ENCODE measurements at regions not wholly inside any gene's neighbourhood (a gene's known extent, or its start where the extent isn't known, plus 50 kb on each side); places are given as distances from the start of the nearest gene placed in this dataset.
"Not testable (repeated sequence)": the region's sequence is repeated elsewhere in the genome, so short reads cannot be mapped to it uniquely, and the experiment has no call there.

DNA sequence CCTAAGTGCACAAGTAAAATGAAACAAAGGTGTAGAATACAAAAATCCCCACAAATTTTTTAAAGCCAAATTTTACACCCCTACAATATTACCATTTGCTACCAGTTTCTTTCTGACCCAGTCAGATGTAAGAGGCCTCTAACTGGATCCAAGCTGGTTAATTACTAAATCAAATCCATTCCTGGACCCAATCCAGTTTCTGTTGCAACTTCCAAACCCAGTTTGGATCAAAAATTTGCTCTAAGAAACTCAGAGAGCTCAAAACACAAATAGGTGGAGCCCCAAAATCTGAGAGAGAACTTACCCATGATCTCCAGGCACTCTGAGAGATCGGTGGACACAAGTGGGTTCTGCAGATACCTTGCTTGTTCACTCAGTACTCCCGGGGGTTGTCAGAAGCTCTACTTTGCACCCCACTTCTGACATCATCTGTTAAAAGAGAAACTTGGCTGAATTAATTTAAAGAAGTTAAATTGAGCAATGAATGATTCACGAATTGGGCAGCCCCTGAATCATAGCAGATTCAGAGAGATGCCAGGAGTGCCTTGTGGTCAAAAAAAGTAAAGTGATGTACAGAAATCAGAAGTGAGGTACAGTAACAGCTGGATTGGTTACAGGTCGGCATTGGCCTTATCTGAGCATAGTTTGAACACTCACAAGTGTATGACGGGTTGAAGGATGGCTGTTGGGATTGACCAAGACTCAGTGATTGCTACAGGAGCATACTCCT is 448.0 kb downstream of the KCNT2 start:
- no peak for DNase-seq (ENCODE audit: low read depth in 3 of 3)

DNA sequence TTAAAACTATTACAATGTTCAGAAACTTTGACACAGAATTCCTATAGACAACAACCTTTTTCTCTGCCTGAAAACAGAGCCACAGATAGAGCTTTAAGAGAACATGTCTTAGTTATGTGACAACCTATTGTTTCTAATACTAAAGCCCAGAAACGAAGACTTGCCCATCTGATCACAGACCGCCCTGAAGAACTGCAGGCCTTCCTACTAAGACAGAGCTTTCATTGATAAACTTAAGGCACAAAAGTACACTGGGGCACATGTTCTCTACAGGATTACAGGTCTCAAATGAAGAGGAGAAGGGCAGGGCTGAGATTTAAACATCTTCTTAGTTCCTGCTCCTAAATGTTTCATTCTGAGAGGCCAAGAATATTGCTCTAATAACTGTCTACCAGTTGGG is 452.7 kb downstream of the KCNT2 start:
- DNase-seq (ENCODE audit: low read depth in 3 of 3) = no peak

DNA sequence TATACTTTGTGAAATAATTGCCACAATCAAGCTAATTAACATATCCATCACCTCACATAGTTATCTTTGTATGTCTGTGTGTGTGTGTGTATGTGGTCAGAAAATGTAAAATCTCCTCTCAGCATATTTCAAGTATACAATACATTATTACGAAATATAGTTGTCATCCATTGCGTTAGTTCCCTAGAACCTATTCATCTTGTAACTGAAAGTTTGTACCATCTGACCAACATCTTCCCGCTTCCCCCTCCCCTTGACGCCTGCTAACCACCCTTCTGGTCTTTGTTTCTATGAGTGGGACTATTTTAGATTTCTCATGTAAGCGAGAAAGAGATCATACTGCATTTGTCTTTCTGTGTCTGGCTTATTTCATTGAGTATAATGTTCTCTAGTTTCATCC is 455.3 kb downstream of the KCNT2 start:
- DNase-seq (ENCODE audit: low read depth in 3 of 3) = no peak

DNA sequence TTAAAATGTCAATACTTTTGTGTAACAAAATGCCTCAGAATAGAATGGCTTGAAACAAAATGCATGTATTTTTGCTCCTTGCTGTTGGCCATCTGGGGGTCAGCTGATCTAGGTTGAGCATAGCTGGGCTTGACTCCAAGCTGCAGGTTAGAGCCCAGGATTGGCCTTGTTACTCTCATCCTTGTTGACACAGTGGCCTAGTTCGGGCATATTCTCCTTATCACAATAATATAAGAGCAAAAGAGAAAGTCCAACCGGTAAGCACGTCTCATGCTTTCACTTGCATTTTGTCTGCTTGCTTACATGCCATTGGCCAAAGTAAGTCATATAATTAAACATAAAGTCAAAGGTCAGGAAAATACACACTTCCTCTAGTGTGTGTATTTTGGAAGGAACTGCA is 456.2 kb downstream of the KCNT2 start:
- DNase-seq (ENCODE audit: low read depth in 3 of 3) = no peak

DNA sequence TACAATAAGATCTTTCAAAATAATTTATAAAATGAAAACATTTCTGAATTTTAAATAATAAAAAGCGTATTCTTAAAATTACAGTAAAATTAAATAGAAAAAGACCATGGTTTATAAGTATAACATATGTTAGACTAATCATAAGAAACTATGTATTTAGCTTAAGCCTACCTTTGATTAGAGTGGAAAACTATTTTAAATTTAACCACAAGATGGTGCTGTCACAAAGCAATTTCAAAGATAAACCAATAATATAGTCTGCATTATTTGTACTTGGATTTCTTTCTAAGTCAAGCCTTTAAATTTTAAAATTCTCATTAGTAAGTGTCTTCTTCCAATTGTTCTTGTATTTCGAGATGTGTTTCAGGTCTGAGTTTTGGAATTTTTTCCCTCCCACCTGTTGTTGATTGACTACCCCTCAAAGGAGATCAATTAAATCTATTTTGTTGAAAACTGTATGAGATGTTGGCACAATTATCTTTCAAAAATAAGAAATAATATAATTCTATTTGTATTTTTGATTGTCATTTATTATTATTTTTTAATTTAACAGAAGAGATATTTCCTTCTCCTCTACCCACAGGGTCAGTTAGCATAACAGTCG is 459.8 kb downstream of the KCNT2 start:
- no peak for DNase-seq (ENCODE audit: low read depth in 3 of 3)

DNA sequence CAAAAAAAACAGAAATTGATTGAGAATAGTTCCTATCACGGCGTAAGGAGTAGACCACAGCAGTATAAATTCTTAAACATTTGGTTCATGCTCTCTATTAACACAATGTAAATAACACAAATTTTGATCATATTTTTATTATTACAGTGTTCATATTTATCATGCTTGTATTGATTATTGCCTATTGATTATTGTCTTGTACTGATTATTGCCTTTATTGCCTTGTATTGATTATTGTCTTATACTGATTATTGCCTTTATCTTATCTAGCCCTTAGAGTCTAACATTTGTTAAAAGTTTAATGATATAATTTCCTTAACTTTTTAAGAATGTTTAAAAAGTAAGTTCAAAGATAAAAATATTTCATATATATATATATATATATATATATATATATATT is 460.7 kb downstream of the KCNT2 start:
- no peak for DNase-seq (ENCODE audit: low read depth in 3 of 3)

DNA sequence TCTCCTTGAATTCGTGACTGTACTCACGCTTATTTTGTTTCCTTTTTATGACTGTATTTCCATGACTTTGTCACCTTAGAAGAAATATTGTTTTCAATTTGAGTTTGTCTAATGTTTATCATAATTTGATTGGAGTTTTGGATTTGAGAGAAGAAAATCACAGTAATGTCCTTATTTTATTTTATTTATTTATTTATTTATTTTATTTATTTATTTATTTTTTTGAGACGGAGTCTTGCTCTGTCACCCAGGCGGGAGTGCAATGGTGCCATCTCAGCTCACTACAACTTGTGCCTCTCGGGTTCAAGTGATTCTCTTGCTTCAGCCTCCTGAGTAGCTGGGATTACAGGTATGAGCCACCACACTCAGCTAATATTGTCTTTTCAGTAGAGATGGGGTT is 463.1 kb downstream of the KCNT2 start:
- DNase-seq (ENCODE audit: low read depth in 3 of 3) = not testable (repeated sequence)

DNA sequence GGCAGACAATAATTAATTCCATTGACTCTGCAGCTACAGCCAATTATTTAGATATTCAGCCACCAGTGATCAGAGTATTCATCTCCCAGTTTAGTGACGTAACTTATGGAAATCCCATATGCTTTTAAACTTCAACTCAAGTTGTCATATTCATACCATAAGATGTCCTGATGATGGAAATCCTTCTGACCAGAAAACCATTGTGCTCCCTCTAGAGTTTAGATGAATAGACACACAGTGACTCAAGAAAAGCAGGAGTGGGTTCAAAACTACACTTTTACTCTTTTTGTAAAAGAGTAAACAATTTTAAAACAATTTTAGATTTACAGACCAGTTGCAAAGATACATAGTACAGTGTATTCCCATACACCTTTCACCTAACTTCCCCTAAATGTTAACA is 463.7 kb downstream of the KCNT2 start:
- no peak for DNase-seq (ENCODE audit: low read depth in 3 of 3)

DNA sequence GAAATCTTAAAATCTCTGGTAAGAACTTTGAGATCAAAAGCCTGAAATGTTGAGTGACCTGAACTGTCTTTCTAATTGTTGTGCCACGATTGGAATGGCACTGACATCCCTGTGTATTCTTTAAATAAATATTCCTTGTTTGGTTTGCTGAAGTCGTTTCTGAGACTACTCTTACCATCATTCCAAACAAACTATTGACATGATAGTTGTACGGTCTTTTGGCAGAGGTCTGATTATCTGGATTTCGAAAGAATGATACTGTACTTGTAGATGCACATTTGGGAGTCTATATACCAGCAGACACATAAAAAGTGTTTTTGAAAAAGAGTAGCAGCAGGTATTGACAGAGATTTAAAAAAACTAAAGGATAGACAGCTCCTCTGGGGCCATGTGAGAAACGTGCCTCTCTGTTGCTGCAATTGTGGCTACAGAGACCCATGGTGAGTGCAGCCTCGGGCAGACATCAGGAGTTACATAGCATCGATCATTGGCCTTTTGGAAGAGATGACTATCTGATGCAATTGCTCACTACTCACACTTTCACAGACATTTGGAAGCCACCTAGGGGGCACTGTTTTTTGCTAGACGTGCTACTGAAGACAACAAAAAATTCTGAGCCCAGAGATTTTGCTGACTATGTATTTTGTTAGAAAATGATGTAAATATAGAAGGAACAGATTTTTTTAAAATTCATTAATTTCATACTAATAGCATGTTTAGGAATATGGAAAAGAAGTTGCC is 464.5 kb downstream of the KCNT2 start:
- DNase-seq (ENCODE audit: low read depth in 3 of 3) = no peak

DNA sequence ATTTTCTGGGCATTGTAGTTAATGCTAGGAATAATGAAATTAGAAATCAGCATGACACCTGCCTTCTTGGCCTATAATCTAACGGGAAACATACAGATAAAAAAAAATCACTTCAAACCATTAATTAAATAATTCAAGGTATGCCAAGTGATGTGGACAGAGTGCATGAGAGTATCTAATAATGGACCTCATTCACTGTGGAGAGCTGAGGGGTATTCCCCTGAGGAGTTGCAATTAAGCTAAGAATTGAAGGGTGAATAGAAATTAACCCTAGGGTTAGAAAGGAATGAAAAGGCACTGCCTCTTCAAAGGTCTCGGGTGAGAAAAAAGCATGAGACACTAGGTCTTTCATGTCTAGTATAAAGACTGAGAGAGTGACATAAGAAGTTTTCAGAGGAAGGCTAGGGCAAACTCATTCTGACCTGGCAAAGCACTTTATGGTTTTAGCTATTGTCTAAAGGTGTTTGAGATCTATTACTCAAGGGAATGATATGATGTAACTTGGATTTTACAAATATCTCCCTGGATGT is 466.1 kb downstream of the KCNT2 start:
- no peak for DNase-seq (ENCODE audit: low read depth in 3 of 3)

DNA sequence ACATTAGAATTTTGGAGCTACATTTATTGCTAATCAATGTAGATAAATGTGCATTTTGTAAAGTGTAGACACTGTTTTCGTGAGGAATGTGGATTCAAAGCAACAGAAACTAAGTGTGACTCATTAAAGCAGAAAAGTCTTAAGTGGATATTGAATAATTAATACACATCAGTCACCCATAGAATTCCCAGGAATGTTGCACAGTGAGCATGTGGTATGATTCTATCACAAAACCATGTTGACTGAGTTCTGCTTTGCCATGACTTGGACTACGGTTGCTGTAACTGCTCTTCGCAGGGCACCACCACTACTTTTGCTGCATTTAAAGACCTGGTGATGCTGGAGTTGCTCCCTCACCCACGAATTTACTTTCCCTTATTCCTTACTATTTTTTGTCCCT is 471.8 kb downstream of the KCNT2 start:
- no peak for DNase-seq (ENCODE audit: low read depth in 3 of 3)

DNA sequence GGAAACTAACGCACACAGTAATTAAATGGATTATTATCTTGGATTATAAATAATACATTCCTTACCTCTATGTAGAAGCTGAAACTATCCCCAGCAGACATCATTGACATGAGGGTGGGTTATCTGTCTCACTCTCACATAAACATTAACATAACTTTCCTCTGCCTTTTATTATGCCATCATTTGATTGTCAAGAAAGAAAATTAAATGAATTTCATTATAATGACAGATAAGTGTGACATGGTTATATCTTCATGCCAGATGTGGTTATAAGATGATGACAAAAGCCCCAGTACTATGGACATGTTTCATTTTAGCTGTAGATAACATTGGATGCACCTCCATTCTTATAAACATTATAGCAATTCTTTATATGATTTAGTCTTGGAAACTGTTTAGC is 476.5 kb downstream of the KCNT2 start:
- DNase-seq (ENCODE audit: low read depth in 3 of 3) = no peak

DNA sequence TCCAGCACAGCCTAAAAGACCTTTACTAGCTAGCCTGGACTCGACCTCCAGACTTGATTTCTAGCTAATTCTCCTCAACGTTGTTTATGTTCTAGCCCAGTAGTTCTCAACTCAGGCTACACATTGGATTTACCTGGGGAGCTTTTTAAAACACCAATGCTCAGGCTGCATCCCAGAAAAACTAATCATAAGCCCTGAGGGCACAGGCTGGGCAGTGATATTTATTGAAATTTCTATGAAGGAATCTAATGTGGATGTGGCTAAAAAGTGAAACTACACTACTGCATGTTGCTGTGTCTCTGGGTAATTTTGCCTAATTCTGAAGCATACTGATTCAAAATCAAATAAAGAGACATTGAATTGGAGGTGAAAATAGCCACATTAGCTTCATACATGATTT is 479.4 kb downstream of the KCNT2 start:
- DNase-seq (ENCODE audit: low read depth in 3 of 3) = no peak

DNA sequence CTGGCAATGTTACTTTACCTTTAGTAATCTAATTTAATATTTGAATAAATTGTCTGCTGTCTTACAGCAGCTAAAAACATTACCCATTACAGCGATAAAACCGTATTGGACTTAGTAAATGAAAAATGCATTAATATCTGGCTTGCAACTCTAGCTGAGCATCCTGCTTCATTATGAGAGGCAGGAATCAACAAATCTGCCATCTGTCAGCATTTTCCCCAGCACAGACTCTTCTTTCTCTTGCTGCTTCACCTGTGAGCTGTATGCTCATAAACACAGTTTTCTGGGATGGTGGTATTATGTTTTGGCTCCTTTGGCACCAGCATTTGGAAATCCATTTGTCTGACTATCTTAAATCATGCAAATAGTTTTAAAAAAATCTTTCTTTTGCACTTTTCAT is 487.1 kb downstream of the KCNT2 start:
- no peak for DNase-seq (ENCODE audit: low read depth in 3 of 3)

DNA sequence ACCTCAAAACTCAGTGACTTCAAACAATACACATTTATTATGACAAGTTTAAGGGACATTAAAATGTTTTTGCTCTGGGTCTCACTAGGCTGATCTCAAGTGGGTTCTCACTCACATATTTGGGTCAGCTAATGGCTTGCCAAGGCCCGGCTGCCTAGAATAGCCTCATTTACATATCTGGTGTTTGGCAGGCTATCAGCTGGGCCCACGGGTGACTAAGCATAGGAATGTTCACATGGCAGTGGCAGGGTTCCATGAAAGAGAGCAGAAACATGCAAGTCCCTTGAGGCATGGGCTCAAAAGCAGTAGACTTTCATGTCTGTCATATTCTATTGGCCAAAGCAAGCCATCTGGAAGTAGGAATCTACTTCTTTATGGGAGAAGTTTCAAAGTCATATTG is 492.6 kb downstream of the KCNT2 start:
- DNase-seq (ENCODE audit: low read depth in 3 of 3) = no peak

DNA sequence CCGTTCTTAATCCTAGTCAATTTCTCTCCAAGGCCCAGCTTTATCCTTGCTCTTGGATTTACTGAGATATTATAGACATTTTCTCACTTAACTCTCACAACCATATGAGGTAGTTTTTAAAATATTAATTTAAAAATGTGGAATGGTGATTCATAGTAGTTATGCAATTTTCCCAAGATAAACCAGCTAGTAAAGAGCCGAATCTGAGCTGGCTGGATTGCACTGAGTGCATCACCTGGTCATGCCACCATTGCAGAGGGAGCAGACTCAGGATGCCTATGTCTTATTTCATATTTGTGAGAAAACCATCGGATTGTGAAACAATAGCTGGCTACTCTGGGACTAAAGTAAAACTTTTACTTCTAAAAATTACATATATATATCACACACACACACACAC is 494.0 kb downstream of the KCNT2 start:
- DNase-seq (ENCODE audit: low read depth in 3 of 3) = no peak

DNA sequence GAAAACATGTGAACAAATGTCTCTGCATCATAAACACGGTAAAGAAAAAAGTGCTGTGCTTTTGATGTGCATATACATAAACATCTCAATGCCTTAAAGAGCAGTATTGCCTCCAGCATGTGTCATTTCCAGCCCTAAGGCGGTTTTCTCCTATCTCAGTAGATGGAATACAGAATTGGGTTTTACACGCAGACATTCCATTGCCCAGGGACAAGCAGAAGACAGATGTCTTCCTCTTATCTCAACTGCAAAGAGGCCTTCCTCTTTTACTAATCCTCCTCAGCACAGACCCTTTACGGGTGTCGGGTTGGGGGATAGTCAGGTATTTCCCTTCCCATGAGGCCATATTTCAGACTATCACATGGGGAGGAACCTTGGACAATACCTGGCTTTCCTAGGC is 499.2 kb downstream of the KCNT2 start:
- not testable (repeated sequence) for DNase-seq (ENCODE audit: low read depth in 3 of 3)

DNA sequence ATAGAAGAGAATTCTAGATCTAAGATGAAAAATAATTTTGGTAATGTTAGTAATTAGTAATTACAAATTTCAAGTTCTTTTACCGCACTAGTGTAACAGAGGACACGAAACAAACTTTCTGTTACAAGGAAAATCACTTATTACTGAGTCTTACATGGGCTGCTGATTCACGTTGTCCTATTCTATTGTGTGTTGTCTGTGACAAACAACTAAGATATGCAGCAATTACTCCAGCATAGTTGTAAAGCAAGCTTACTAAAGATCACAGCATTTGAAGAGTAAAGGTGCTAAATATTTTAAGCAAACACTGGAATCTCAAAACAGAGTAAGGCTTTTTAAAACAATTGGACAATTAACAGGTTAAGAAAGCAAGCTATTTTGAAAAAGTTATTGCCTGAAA is 502.3 kb downstream of the KCNT2 start:
- DNase-seq (ENCODE audit: low read depth in 3 of 3) = no peak

DNA sequence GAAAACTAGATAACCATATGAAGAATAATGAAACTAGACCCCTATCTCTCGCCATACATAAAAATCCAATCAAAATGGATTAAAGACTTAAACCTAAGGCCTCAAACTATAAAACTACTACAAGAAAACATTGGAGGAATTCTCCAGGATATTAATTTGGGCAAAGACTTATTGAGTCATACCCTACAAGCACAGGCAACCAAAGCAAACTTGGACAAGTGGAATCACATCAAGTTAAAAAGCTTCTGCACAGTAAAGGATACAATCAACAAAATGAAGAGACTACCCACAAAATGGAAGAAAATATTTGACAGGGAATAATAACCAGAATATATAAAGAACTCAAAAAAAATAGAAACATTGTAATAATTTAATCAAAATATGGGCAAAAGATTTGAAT is 505.4 kb downstream of the KCNT2 start:
- no peak for DNase-seq (ENCODE audit: low read depth in 3 of 3)

DNA sequence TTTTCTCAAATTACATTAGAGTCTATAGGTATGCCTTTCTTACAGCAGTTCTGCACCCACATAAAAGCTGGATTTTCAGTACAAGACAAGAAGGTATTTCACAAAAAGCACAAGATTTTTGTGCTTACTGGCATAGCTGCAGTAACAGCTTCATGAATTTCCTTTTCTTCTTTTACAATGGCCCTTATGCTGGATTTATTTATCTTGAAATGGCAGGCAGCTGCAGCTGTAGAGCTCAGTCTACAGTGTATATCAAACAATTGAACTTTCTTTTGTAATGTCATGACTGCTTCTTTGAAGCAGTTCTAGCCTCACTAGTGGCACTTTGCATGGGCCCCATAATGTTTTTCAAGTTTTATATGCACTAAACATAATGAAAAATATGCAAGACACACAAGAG is 510.2 kb downstream of the KCNT2 start:
- DNase-seq (ENCODE audit: low read depth in 3 of 3) = no peak

DNA sequence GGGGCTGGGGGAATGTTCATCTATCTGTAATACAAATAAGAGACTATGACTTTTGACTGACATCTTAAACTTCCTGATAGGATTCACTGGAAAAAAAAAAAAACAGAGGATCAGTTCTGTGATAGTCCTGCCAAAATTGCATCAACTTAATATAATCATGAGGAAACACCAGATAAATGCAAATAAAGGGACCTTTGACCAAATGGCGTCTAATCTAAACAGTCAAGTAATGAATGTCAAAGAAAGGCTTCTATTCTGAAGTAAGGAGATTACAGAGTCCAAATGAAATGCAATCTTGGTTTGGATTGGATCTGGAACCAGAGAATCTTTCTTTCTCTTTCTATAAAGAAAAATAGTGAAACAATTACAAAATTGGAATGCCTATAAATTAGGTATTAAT is 513.4 kb downstream of the KCNT2 start:
- DNase-seq (ENCODE audit: low read depth in 3 of 3) = no peak

DNA sequence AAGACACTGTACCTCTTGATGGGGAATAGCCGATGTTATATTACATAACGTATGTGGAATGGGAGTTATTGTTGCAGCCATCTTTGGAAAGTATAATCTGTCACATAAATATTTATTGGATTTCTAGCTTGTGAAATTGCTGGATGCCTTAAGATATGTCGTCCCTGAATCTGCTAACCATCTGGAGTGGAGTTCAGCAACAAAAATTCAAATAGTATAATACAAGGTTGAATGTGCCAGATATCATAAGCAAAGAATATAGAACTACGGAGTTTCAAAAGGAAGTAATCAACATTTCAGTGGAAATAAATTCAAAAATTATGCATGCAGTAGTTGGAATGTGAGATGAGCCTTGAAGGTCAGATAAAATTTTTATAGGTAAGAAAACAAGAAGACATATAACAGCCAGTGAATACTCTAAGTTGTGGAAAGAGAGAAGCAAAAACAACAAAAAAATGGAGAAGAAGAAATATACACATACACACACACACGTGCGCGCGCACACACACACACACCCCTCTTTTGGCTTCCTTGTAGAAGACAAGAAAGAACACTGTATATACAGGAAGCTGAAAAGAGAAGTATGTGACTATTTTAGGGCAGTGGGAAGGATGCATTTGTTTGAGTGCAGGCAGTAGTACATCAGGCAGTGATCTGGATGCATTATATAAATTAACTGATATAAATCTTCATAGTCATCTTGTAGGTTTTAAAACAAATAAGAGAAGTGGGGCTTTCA is 516.7 kb downstream of the KCNT2 start:
- DNase-seq (ENCODE audit: low read depth in 3 of 3) = no peak

Measured in stimulated activated CD4-positive, alpha-beta T cell treated with anti-CD3 and anti-CD28 coated beads, TNF-alpha, amount 100 ng/mL, for 24 hours (primary cell).